ENCODE measurements at regions not wholly inside any gene's neighbourhood (a gene's known extent, or its start where the extent isn't known, plus 50 kb on each side); places are given as distances from the start of the nearest gene placed in this dataset.

GRCh38 chr18:29176681-29177080 is 999.8 kb upstream of the CDH2 start:
- Histone ChIP-seq H3K56ac (ENCODE audit: insufficient read length, low read depth, low read length) (no peak overlapping the region), H3K27ac (ENCODE audit: insufficient read length, low read depth, low read length) (no peak overlapping the region), H3K4ac (ENCODE audit: low read depth, low read length) (no peak overlapping the region), H2BK15ac (ENCODE audit: low read depth, low read length) (no peak overlapping the region), H2BK12ac (ENCODE audit: insufficient read length, low read depth, low read length) (no peak overlapping the region), H2BK20ac (ENCODE audit: low read depth, low read length, poor library complexity, severe bottlenecking) (no peak overlapping the region), H3K4me2 (ENCODE audit: insufficient read depth, insufficient read length, low read length) (no peak overlapping the region), H3T11ph (ENCODE audit: low read length) (no peak overlapping the region), H4K91ac (ENCODE audit: insufficient read length, low read depth, low read length) (no peak overlapping the region), H4K8ac (replicated peaks; ENCODE audit: insufficient read length, low read depth, low read length) (no peak overlapping the region), H2BK5ac (ENCODE audit: insufficient read length, low read length) (no peak overlapping the region), H3K23me2 (ENCODE audit: insufficient read length, low read depth, low read length, poor library complexity, severe bottlenecking) (no peaks in the 10 kb centered on the region), H3K79me2 (ENCODE audit: insufficient read depth, low read length) (no peaks in the 10 kb centered on the region), H3K9ac (ENCODE audit: extremely low read depth, insufficient read length, low read length) (no peak overlapping the region), H2AK5ac (ENCODE audit: insufficient read length, low read length) (no peak overlapping the region), H3K14ac (ENCODE audit: insufficient read depth, low read length) (no peak overlapping the region), H4K20me1 (ENCODE audit: control insufficient read depth, insufficient read depth, insufficient read length) (no peaks in the 10 kb centered on the region), H3K23ac (ENCODE audit: insufficient read length, low read depth, low read length) (no peak overlapping the region), H3K9me3 (ENCODE audit: control insufficient read depth, low read depth, low read length) (no peaks in the 10 kb centered on the region), H2AFZ (ENCODE audit: low read length) (no peak overlapping the region), H3K18ac (ENCODE audit: insufficient read length, low read depth, low read length) (no peak overlapping the region), H3K27me3 (ENCODE audit: insufficient read depth, low read length) (no peaks in the 10 kb centered on the region), H3K4me1 (ENCODE audit: insufficient read depth, low read length) (no peaks in the 10 kb centered on the region), H3K79me1 (ENCODE audit: insufficient read depth, low read depth, low read length, poor library complexity, severe bottlenecking) (no peaks in the 10 kb centered on the region), H2BK120ac (ENCODE audit: low read depth, low read length, poor library complexity, severe bottlenecking) (no peak overlapping the region), H4K5ac (ENCODE audit: insufficient read length, low read depth, low read length) (no peak overlapping the region)
- Mint-ChIP-seq H3K9me3 (no peaks in the 10 kb centered on the region), H3K27me3 (ENCODE audit: low read depth) (no peaks in the 10 kb centered on the region), H3K4me1 (peaks cover 6 to 9% of the 10 kb centered on the region in 2 experiments; a peak in 3 of 4 replicates), H3K36me3 (ENCODE audit: insufficient read depth in 1 of 3, low read depth in 3 of 3) (no peaks in the 10 kb centered on the region), H3K4me3 (no peak overlapping the region), H3K27ac (no peak overlapping the region)
- WGBS (ENCODE audit: extremely low coverage, insufficient read length, low lambda C conversion rate) = no CpG with 5 or more reads among the region's 1 CpG
- TF ChIP-seq CTCF (conservative IDR thresholded peaks at IDR 0.05) = no peak
- no peak for DNase-seq
